K562 (cell line): ENCODE measurements at regions not wholly inside any gene's neighbourhood (a gene's known extent, or its start where the extent isn't known, plus 50 kb on each side); places are given as distances from the start of the nearest gene placed in this dataset.

ENCODE experiments used
- ATAC-seq: fragments of 200-7000 bp; cut with Tn5 transposase; 3 replicates; pipeline ENCODE4 v1.9.1; 2020; ENCODE audit warnings: moderate library complexity
- BruUV-seq: library from RNA; stranded (reverse); fragments of 400-500 nt; replicated peaks from 2 replicates; lab custom pipeline; 2021; lab: Mats Ljungman, UMichigan
- CTCF ChIA-PET: fragments of 300-600 bp; formaldehyde crosslinking; extraction: SDS; loops from one replicate; lab custom pipeline; 2021; ENCODE audit warnings: low intra/inter-chr PET ratio; lab: Yijun Ruan, JAX
- POLR2A ChIA-PET: fragments of 300-600, 350-650 bp; sonication (Branson Sonifier 250); formaldehyde crosslinking; extraction: SDS; loops from one replicate; lab custom pipeline; 2021; ENCODE audit warnings: antibody characterized with exemption, inconsistent platforms; lab: Yijun Ruan, JAX
- DNase-seq, 4 experiments: peaks; one replicate each; pipeline versions ENCODE4 v3.0.0 to v3.0.0-alpha.2; 2011 to 2018; ENCODE audit warnings: low spot score in 3 of 4, mixed read lengths in 3 of 4; ENCODE audit errors: extremely low read depth in 1 of 4
- FAIRE-seq: peaks from 2 replicates; lab custom pipeline; 2011; peaks lifted over from hg19 to GRCh38; lab: Jason Lieb, UNC
- H2AFZ ChIP-seq: 2 replicates; pipeline ENCODE4 v1.6.0; 2011; ENCODE audit warnings: low read depth, low read length, control low read depth, inconsistent platforms
- H3K27ac ChIP-seq: fragments of 200-600 bp; 3 replicates; pipeline ENCODE4 v1.8.0; 2011; ENCODE audit warnings: low read depth, mild to moderate bottlenecking, control low read depth, inconsistent platforms, low read length, moderate library complexity, mixed read lengths; ENCODE audit errors: extremely low read depth
- H3K27me3 ChIP-seq, 2 experiments: fragments of 300-600 bp in 1 of 2; 2 replicates in 1 of 2; 3 replicates in 1 of 2; pipeline versions ENCODE4 v1.6.0 to v1.8.0; 2011; ENCODE audit warnings: inconsistent platforms in 2 of 2, low read length in 2 of 2, mild to moderate bottlenecking in 1 of 2, mixed read lengths in 1 of 2, moderate library complexity in 1 of 2; ENCODE audit not compliant: control insufficient read depth in 2 of 2, insufficient read depth in 2 of 2
- H3K36me3 ChIP-seq: fragments of 300-600 bp; 3 replicates; pipeline ENCODE4 v1.8.0; 2011; ENCODE audit warnings: mild to moderate bottlenecking, low read length, inconsistent platforms; ENCODE audit not compliant: control insufficient read depth, insufficient read depth
- H3K4me1 ChIP-seq, 2 experiments: fragments of 200-600 bp in 1 of 2; replicated peaks in 1 of 2; 2 replicates in 1 of 2; 3 replicates in 1 of 2; pipeline versions ENCODE4 v1.5.1 to v1.8.0; 2011; ENCODE audit warnings: inconsistent platforms in 2 of 2, low read length in 2 of 2, mild to moderate bottlenecking in 1 of 2, mixed read lengths in 1 of 2, moderate library complexity in 1 of 2; ENCODE audit not compliant: control insufficient read depth in 2 of 2, insufficient read depth in 2 of 2
- H3K4me2 ChIP-seq: 2 replicates; pipeline ENCODE4 v1.6.1; 2011; ENCODE audit warnings: low read length, control low read depth, inconsistent platforms, mixed read lengths; ENCODE audit not compliant: insufficient read depth
- H3K4me3 ChIP-seq: fragments of 200-600 bp; sonication (generic), shearing (Covaris generic); 2 replicates; pipeline ENCODE4 v1.5.1; 2016; ENCODE audit warnings: control low read depth, inconsistent platforms
- H3K79me2 ChIP-seq: fragments of 200-600 bp; 3 replicates; pipeline ENCODE4 v1.8.0; 2011; ENCODE audit warnings: low read length, inconsistent platforms; ENCODE audit not compliant: control insufficient read depth, insufficient read depth
- H3K9ac ChIP-seq, 2 experiments: 2 replicates each; pipeline versions ENCODE4 v1.6.0 to v1.6.1; 2011; ENCODE audit warnings: low read depth in 2 of 2, low read length in 2 of 2, control low read depth in 1 of 2, inconsistent platforms in 1 of 2, mild to moderate bottlenecking in 1 of 2, mixed read lengths in 1 of 2; ENCODE audit not compliant: insufficient read depth in 1 of 2
- H3K9me1 ChIP-seq: one replicate; pipeline ENCODE4 v1.6.0; 2011; ENCODE audit warnings: inconsistent platforms, mild to moderate bottlenecking, low read length, moderate library complexity; ENCODE audit not compliant: control insufficient read depth, insufficient read depth
- H3K9me3 ChIP-seq: replicated peaks from 2 replicates; pipeline ENCODE4 v1.5.1; 2011; ENCODE audit warnings: low read depth, low read length, inconsistent platforms; ENCODE audit not compliant: control insufficient read depth, insufficient read depth
- H4K20me1 ChIP-seq: replicated peaks from 2 replicates; pipeline ENCODE4 v1.6.1; 2011; ENCODE audit warnings: low read length, inconsistent platforms, mixed read lengths; ENCODE audit not compliant: control insufficient read depth, insufficient read depth
- SAP30 ChIP-seq: fragments of 200-600 bp; sonication (generic); IDR thresholded peaks from 2 replicates; pipeline ENCODE4 v1.6.1; 2012; ENCODE audit warnings: borderline replicate concordance, low read depth, mild to moderate bottlenecking, moderate library complexity, low read length, control low read depth, inconsistent platforms; ENCODE audit not compliant: insufficient read depth, poor library complexity, severe bottlenecking
- WGBS: fragments of 100-300 bp; shearing (Covaris generic); methylation state at CpG from one replicate; pipeline ENCODE4 v1.1.6; 2016; ENCODE audit warnings: low coverage, mixed read lengths; ENCODE audit not compliant: insufficient coverage; ENCODE audit errors: missing lambda C conversion rate; 5-methylcytosine and 5-hydroxymethylcytosine counted together
- in situ Hi-C: fragments of 300-500 bp; cut with MboI; formaldehyde crosslinking; loops from 4 replicates; pipeline ENCODE4 v1.15.0; 2018; ENCODE audit warnings: inconsistent platforms, mixed read lengths
- intact Hi-C: fragments of 100-400 bp; cut with micrococcal nuclease; formaldehyde crosslinking; loops from 2 replicates; pipeline ENCODE4 v1.14.2; 2022
- TF ChIP-seq, protein P1 (sequence below): fragments of 250-450 bp; sonication (Bioruptor Pico); IDR thresholded peaks from 2 replicates; pipeline ENCODE4 v1.8.0; 2022; ENCODE audit warnings: moderate library complexity, mild to moderate bottlenecking, inconsistent platforms
- TF ChIP-seq, protein P2 (sequence below): fragments of 450-650 bp; IDR thresholded peaks from 2 replicates; pipeline ENCODE4 v1.6.1; 2016; ENCODE audit warnings: low read depth

- in situ Hi-C loops, result no loop called here
- H3K9ac ChIP-seq, result no peak overlapping the region
- no peaks in the 10 kb centered on the region for H4K20me1 ChIP-seq
- H3K4me2 ChIP-seq, result no peak overlapping the region
- TF ChIP-seq, protein P1, sequence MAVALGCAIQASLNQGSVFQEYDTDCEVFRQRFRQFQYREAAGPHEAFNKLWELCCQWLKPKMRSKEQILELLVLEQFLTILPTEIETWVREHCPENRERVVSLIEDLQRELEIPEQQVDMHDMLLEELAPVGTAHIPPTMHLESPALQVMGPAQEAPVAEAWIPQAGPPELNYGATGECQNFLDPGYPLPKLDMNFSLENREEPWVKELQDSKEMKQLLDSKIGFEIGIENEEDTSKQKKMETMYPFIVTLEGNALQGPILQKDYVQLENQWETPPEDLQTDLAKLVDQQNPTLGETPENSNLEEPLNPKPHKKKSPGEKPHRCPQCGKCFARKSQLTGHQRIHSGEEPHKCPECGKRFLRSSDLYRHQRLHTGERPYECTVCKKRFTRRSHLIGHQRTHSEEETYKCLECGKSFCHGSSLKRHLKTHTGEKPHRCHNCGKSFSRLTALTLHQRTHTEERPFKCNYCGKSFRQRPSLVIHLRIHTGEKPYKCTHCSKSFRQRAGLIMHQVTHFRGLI (CRISPR knock-in tag), result no peak
- TF ChIP-seq, protein P2, sequence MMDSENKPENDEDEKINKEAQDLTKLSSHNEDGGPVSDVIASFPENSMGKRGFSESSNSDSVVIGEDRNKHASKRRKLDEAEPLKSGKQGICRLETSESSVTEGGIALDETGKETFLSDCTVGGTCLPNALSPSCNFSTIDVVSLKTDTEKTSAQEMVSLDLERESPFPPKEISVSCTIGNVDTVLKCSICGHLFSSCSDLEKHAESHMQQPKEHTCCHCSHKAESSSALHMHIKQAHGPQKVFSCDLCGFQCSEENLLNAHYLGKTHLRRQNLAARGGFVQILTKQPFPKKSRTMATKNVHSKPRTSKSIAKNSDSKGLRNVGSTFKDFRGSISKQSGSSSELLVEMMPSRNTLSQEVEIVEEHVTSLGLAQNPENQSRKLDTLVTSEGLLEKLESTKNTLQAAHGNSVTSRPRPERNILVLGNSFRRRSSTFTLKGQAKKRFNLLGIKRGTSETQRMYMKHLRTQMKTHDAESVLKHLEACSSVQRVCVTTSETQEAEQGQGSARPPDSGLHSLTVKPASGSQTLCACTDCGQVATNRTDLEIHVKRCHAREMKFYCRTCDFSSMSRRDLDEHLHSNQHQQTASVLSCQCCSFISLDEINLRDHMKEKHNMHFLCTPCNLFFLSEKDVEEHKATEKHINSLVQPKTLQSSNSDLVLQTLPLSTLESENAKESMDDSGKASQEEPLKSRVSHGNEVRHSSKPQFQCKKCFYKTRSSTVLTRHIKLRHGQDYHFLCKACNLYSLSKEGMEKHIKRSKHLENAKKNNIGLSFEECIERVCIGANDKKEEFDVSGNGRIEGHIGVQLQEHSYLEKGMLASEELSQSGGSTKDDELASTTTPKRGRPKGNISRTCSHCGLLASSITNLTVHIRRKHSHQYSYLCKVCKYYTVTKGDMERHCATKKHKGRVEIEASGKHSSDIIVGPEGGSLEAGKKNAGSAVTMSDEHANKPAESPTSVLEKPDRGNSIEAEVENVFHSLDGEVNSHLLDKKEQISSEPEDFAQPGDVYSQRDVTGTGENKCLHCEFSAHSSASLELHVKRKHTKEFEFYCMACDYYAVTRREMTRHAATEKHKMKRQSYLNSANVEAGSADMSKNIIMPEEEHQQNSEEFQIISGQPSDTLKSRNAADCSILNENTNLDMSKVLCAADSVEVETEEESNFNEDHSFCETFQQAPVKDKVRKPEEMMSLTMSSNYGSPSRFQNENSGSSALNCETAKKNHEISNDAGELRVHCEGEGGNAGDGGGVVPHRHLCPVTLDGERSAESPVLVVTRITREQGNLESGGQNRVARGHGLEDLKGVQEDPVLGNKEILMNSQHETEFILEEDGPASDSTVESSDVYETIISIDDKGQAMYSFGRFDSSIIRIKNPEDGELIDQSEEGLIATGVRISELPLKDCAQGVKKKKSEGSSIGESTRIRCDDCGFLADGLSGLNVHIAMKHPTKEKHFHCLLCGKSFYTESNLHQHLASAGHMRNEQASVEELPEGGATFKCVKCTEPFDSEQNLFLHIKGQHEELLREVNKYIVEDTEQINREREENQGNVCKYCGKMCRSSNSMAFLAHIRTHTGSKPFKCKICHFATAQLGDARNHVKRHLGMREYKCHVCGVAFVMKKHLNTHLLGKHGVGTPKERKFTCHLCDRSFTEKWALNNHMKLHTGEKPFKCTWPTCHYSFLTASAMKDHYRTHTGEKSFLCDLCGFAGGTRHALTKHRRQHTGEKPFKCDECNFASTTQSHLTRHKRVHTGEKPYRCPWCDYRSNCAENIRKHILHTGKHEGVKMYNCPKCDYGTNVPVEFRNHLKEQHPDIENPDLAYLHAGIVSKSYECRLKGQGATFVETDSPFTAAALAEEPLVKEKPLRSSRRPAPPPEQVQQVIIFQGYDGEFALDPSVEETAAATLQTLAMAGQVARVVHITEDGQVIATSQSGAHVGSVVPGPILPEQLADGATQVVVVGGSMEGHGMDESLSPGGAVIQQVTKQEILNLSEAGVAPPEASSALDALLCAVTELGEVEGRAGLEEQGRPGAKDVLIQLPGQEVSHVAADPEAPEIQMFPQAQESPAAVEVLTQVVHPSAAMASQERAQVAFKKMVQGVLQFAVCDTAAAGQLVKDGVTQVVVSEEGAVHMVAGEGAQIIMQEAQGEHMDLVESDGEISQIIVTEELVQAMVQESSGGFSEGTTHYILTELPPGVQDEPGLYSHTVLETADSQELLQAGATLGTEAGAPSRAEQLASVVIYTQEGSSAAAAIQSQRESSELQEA, result no peak
- TF ChIP-seq SAP30, result no peak
- ChIA-PET CTCF (no interaction called here), POLR2A (interaction anchor here (0.6 kb wide), 1 partner anchor 516 kb away, joined by 3 read pairs; no protein-coding TSS in a partner anchor)
- no peaks in the 10 kb centered on the region for H3K27me3 ChIP-seq
- ATAC-seq, result no peak
- no peaks in the 10 kb centered on the region for H3K9me1 ChIP-seq
- no peaks in the 10 kb centered on the region for H3K9me3 ChIP-seq
- H3K4me1 ChIP-seq, result no peaks in the 10 kb centered on the region
- H2AFZ ChIP-seq, result no peak overlapping the region
- WGBS, result 2% methylated on average over 3 of the region's 3 CpGs
- DNase-seq, result no peak
- no peak overlapping the region for H3K4me3 ChIP-seq
- BruUV-seq, result no TSS peak
- H3K27ac ChIP-seq, result no peak overlapping the region
- no peak for FAIRE-seq
- no peaks in the 10 kb centered on the region for H3K79me2 ChIP-seq
- H3K36me3 ChIP-seq, result no peaks in the 10 kb centered on the region
- intact Hi-C loops, result no loop called here
Measured at GRCh38 chr1:214202992-214203391, 78.0 kb upstream of the SMYD2 start.
